LNCAP (cell line): ENCODE measurements at regions not wholly inside any gene's neighbourhood (a gene's known extent, or its start where the extent isn't known, plus 50 kb on each side); places are given as distances from the start of the nearest gene placed in this dataset.

Experiments
- TF ChIP-seq, protein P1 (sequence below): fragments of 450-650 bp; IDR thresholded peaks from 2 replicates; pipeline ENCODE4 v1.5.1; 2017; ENCODE audit warnings: mild to moderate bottlenecking

DNA sequence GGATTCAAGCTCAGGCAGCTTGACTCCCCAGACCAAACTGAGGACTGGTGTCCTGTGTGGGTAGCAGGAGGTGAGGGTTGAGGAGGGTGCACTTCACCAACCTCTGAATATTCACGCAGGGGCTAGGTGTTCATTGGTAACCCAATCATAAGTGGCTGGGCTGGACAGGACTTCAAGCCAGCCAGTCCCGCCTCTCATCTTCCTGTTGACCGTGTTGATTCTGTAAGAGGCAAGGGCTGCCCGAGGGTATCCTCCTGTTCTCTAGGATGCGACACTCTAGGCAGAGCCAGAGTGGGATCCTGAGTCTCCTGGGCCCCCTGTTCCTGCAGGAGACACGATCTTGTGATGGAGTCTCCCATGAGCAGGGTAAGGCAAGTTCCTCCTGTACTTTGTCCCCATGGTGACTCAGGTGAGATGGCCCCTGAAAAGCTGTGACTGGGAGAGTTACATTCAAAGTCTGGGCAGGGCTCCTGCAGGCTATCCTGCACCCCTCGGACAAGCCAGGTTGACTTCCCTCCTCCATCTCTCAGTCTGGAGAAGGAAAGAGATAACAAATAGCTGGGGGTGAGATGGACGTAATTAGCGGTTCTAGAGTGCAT lies 58.1 kb upstream of the POMGNT2 start:
- TF ChIP-seq, protein P1, sequence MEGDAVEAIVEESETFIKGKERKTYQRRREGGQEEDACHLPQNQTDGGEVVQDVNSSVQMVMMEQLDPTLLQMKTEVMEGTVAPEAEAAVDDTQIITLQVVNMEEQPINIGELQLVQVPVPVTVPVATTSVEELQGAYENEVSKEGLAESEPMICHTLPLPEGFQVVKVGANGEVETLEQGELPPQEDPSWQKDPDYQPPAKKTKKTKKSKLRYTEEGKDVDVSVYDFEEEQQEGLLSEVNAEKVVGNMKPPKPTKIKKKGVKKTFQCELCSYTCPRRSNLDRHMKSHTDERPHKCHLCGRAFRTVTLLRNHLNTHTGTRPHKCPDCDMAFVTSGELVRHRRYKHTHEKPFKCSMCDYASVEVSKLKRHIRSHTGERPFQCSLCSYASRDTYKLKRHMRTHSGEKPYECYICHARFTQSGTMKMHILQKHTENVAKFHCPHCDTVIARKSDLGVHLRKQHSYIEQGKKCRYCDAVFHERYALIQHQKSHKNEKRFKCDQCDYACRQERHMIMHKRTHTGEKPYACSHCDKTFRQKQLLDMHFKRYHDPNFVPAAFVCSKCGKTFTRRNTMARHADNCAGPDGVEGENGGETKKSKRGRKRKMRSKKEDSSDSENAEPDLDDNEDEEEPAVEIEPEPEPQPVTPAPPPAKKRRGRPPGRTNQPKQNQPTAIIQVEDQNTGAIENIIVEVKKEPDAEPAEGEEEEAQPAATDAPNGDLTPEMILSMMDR = no peak

DNA sequence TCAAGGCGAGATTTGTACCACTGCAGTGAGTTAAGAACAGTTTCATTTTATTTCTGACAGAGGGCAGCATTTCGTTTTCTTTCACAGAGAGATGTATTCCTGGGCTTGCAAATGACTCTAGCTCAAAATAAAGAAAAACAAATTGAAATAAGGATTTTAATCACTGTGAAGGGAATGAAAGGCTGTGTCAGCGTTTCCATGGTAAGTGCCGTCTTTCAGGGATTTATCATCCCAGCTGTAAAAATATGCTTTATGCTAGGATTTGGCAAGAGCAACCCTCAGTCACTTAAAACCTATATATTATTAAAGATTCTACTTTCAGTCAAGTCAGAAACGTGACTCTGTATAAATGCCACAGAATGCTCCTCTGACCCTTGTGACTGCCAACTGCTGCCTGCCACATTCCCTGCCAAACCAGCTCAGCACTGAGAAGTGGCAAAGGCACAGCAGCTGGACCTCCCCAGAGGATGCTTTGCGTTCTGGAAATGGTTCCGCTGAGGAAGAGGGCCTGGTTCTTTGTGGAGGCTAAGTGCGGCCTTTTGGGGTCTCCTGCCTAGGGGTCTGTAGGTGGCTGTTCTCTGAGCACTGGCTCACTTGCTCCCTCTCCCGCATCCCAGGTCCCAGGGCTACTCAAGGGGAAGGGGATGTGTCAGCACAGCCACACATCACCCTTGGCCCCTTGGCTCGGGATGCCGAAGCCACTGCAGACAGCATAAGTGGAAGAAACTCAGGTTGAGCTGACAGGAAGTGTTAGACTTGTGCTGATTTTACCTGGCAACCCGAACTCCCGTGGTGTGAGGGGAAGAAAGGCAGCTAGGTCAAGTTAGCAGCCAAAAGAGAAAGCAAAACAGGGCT lies 56.6 kb upstream of the POMGNT2 start:
- TF ChIP-seq, protein P1 = peak; percentile 52

DNA sequence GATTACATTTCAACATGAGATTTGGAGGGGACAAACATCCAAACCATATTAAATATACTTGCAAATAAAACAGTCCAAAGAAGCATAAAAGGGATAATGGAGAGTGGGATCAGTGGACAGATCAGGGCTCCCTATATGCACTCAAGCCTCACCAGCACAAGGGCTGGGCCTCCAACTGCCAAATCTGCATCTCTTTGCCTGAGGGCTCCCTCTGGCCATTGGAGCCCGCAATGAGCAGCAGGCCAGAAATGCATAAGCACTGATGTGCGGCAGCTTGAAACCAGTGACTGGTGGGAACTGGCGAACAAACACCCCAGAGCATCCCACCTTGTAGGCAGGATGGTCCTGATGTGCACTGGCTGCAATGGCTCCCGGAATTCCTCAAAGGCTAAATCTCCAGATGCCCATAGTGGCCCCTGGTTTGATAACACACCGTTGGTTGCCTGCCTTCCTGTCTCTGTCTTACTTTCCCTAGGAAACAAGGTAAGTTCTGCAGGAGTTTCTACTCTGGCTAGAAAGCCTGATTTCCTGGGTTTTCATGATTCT lies 55.9 kb upstream of the POMGNT2 start:
- TF ChIP-seq, protein P1 = no peak; the same call in 1 of the 2 replicates

GRCh38 chr3:43160664-43161063 lies 54.8 kb upstream of the POMGNT2 start:
- TF ChIP-seq, protein P1 = no peak

GRCh38 chr3:43159876-43160255 lies 54.0 kb upstream of the POMGNT2 start:
- TF ChIP-seq, protein P1 = no peak

- TF ChIP-seq, protein P1 = no peak
Measured at GRCh38 chr3:43159131-43159875, 53.4 kb upstream of the POMGNT2 start.

GRCh38 chr3:43156812-43157455 lies 51.1 kb upstream of the POMGNT2 start:
- TF ChIP-seq, protein P1 = no peak
